ENCODE measurements at regions not wholly inside any gene's neighbourhood (a gene's known extent, or its start where the extent isn't known, plus 50 kb on each side); places are given as distances from the start of the nearest gene placed in this dataset.

GRCh38 chr12:3988519-3989217, 115.5 kb upstream of the PARP11 start:
- DNase-seq, result no peak

- no peak for DNase-seq
Observed at GRCh38 chr12:3987571-3987970, 114.4 kb upstream of the PARP11 start.

- no peak for DNase-seq
Observed at GRCh38 chr12:3980504-3981272, 107.5 kb upstream of the PARP11 start.

GRCh38 chr12:3977621-3978020, 104.4 kb upstream of the PARP11 start:
- DNase-seq, result no peak

GRCh38 chr12:3976351-3976938, 103.2 kb upstream of the PARP11 start:
- no peak for DNase-seq

- DNase-seq, result no peak
Observed at GRCh38 chr12:3975652-3976051, 102.5 kb upstream of the PARP11 start.

- no peak for DNase-seq
Observed at GRCh38 chr12:3974883-3975282, 101.7 kb upstream of the PARP11 start.

GRCh38 chr12:3973973-3974644, 100.9 kb upstream of the PARP11 start:
- no peak for DNase-seq

GRCh38 chr12:3973269-3973884, 100.2 kb upstream of the PARP11 start:
- DNase-seq, result no peak

- no peak for DNase-seq
Observed at GRCh38 chr12:3972576-3972975, 99.4 kb upstream of the PARP11 start.

- no peak for DNase-seq
Observed at GRCh38 chr12:3968523-3968922, 95.3 kb upstream of the PARP11 start.

- DNase-seq, result no peak
Observed at GRCh38 chr12:3967556-3968160, 94.5 kb upstream of the PARP11 start.

- DNase-seq, result no peak
Observed at GRCh38 chr12:3966376-3966775, 93.2 kb upstream of the PARP11 start.

- DNase-seq, result no peak
Observed at GRCh38 chr12:3965046-3965445, 91.8 kb upstream of the PARP11 start.

GRCh38 chr12:3964439-3964838, 91.2 kb upstream of the PARP11 start:
- no peak for DNase-seq

GRCh38 chr12:3962631-3963483, 89.7 kb upstream of the PARP11 start:
- no peak for DNase-seq

- DNase-seq, result no peak
Observed at GRCh38 chr12:3961591-3961990, 88.4 kb upstream of the PARP11 start.

- DNase-seq, result no peak
Observed at GRCh38 chr12:3959799-3960560, 86.8 kb upstream of the PARP11 start.

- no peak for DNase-seq
Observed at GRCh38 chr12:3958534-3958933, 85.3 kb upstream of the PARP11 start.

GRCh38 chr12:3951380-3952135, 78.4 kb upstream of the PARP11 start:
- no peak for DNase-seq

Data from midbrain (tissue), 1 donor.